ENCODE measurements at regions not wholly inside any gene's neighbourhood (a gene's known extent, or its start where the extent isn't known, plus 50 kb on each side); places are given as distances from the start of the nearest gene placed in this dataset.

DNA sequence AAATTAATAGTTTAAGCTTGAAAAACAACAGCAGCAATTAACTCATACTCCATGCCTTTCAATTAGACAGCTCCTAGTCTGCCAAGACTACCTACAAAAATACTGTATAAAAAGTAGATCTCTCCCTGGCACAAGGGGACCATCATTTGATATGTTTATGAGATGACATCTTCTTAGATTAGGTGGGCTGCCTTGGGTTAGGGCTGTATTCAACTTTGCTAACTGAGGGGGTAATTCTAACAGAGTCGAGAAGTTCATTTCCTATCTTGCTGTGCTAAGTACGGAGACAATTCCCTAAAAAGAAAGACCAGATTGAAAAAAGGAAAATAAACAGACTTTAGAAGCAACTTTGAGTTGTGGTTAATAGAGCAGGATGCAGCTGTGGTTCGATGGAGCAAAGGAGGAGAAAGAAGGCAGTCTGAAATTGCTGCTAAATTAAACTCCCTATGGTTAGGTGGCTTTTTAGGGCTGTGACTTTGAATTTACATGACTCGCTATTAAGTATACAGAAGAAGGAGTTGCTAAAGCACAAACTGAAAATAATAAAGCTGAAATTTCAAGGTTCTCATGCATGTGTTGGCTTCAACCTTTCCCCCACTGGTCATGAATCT lies 75.4 kb downstream of the CDC7 start:
- H3K36me3 ChIP-seq (ENCODE audit: insufficient read depth, low read length), result no peaks in the 10 kb centered on the region
- no peaks in the 10 kb centered on the region for H3K27me3 ChIP-seq (ENCODE audit: insufficient read depth, low read length)
- no peaks in the 10 kb centered on the region for H3K4me1 ChIP-seq (ENCODE audit: insufficient read depth, low read length)
- DNase-seq (ENCODE audit: low read depth), result no peak
- Mint-ChIP-seq H3K27me3 (ENCODE audit: low read depth, unreplicated experiment) (peaks cover 9% of the 10 kb centered on the region), H3K4me3 (ENCODE audit: unreplicated experiment) (no peak overlapping the region), H3K9me3 (ENCODE audit: unreplicated experiment) (peaks cover 4% of the 10 kb centered on the region), H3K27ac (ENCODE audit: unreplicated experiment) (no peak overlapping the region), H3K4me1 (ENCODE audit: low read depth, unreplicated experiment) (peaks cover 16% of the 10 kb centered on the region), H3K36me3 (ENCODE audit: low read depth, unreplicated experiment) (no peaks in the 10 kb centered on the region)
- no peak overlapping the region for H3K9ac ChIP-seq (ENCODE audit: low read length)
- no peak for TF ChIP-seq EZH2 (IDR thresholded peaks at IDR 0.05; ENCODE audit: insufficient read depth, low read length)
- TF ChIP-seq, protein P1, sequence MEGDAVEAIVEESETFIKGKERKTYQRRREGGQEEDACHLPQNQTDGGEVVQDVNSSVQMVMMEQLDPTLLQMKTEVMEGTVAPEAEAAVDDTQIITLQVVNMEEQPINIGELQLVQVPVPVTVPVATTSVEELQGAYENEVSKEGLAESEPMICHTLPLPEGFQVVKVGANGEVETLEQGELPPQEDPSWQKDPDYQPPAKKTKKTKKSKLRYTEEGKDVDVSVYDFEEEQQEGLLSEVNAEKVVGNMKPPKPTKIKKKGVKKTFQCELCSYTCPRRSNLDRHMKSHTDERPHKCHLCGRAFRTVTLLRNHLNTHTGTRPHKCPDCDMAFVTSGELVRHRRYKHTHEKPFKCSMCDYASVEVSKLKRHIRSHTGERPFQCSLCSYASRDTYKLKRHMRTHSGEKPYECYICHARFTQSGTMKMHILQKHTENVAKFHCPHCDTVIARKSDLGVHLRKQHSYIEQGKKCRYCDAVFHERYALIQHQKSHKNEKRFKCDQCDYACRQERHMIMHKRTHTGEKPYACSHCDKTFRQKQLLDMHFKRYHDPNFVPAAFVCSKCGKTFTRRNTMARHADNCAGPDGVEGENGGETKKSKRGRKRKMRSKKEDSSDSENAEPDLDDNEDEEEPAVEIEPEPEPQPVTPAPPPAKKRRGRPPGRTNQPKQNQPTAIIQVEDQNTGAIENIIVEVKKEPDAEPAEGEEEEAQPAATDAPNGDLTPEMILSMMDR (IDR thresholded peaks at IDR 0.05; ENCODE audit: insufficient read depth, low read depth, low read length), result no peak
- no peak overlapping the region for H2AFZ ChIP-seq (ENCODE audit: low read depth, low read length)
- H3K27ac ChIP-seq (ENCODE audit: low read depth, low read length), result no peak overlapping the region
- no peaks in the 10 kb centered on the region for H3K79me2 ChIP-seq (ENCODE audit: insufficient read depth, low read length)
- no peak for FAIRE-seq
- H3K4me2 ChIP-seq (ENCODE audit: low read length), result no peak overlapping the region
- H3K4me3 ChIP-seq (ENCODE audit: insufficient read depth, low read depth, low read length), result no peak overlapping the region
- no peaks in the 10 kb centered on the region for H3K9me3 ChIP-seq (ENCODE audit: insufficient read depth, low read depth, low read length)
- no peaks in the 10 kb centered on the region for H4K20me1 ChIP-seq (ENCODE audit: insufficient read depth, low read length)

DNA sequence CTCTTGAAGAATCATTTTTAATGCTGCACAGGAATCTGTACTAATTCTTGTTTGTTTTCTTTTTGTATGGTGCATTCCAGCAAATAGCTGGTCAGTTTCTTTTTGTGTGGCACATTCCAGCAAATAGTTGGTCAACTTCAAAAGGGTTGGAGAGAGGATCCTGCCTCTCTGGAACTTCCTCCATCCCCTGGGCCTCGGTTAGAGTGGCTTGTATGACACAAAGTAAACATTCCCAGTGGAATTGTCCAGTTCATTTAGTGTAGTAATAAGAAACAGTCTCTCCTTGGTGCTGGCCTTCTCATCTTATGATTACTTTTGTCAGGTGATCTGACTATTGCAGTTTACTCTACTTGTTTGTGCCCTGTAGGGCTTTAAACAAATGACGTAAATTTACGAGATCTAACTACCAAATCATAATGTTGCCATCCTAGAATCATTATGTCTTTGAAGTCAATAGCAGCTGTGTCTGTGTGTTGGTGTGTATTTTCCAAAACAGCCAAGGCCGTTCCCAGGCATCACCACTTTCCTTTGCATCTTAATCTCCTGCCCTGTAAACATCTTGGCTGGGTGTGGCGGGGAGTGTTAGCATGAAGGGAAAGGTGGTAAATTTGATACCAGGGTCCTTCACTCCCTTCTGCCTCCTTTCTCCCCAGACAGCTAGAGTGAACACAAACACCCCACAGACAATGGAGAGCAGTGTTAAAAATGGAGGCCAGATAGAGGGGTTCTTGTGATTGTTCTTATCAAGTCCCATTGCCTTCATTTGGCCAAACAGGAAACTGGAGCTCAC lies 77.9 kb downstream of the CDC7 start:
- no peak overlapping the region for H3K9ac ChIP-seq (ENCODE audit: low read length)
- Mint-ChIP-seq H3K36me3 (ENCODE audit: low read depth, unreplicated experiment) (no peaks in the 10 kb centered on the region), H3K4me3 (ENCODE audit: unreplicated experiment) (no peak overlapping the region), H3K9me3 (ENCODE audit: unreplicated experiment) (peaks cover 2% of the 10 kb centered on the region), H3K4me1 (ENCODE audit: low read depth, unreplicated experiment) (peaks cover 20% of the 10 kb centered on the region), H3K27ac (ENCODE audit: unreplicated experiment) (no peak overlapping the region), H3K27me3 (ENCODE audit: low read depth, unreplicated experiment) (peaks cover 9% of the 10 kb centered on the region)
- H3K79me2 ChIP-seq (ENCODE audit: insufficient read depth, low read length), result no peaks in the 10 kb centered on the region
- H3K4me3 ChIP-seq (ENCODE audit: insufficient read depth, low read depth, low read length), result no peak overlapping the region
- H3K27me3 ChIP-seq (ENCODE audit: insufficient read depth, low read length), result no peaks in the 10 kb centered on the region
- no peak for FAIRE-seq
- TF ChIP-seq EZH2 (IDR thresholded peaks at IDR 0.05; ENCODE audit: insufficient read depth, low read length), result no peak
- TF ChIP-seq, protein P1 (IDR thresholded peaks at IDR 0.05; ENCODE audit: insufficient read depth, low read depth, low read length), result no peak
- no peaks in the 10 kb centered on the region for H3K36me3 ChIP-seq (ENCODE audit: insufficient read depth, low read length)
- no peak overlapping the region for H3K4me2 ChIP-seq (ENCODE audit: low read length)
- no peak for DNase-seq (ENCODE audit: low read depth)
- H2AFZ ChIP-seq (ENCODE audit: low read depth, low read length), result no peak overlapping the region
- H3K4me1 ChIP-seq (ENCODE audit: insufficient read depth, low read length), result peaks cover 8% of the 10 kb centered on the region
- H4K20me1 ChIP-seq (ENCODE audit: insufficient read depth, low read length), result no peaks in the 10 kb centered on the region
- no peak overlapping the region for H3K27ac ChIP-seq (ENCODE audit: low read depth, low read length)
- no peaks in the 10 kb centered on the region for H3K9me3 ChIP-seq (ENCODE audit: insufficient read depth, low read depth, low read length)

All from astrocyte (in vitro differentiated cells and primary cell).